ENCODE measurements at regions not wholly inside any gene's neighbourhood (a gene's known extent, or its start where the extent isn't known, plus 50 kb on each side); places are given as distances from the start of the nearest gene placed in this dataset.

GRCh38 chr12:92614001-92614400 lies 88.8 kb upstream of the PLEKHG7 start:
- DNase-seq, result no peak

- no peak for DNase-seq
These were observed 90.2 kb upstream of the PLEKHG7 start for GRCh38 chr12:92612611-92613010.

- peak; percentile 3 for DNase-seq
These were observed 94.4 kb upstream of the PLEKHG7 start for GRCh38 chr12:92608151-92609091.

- DNase-seq, result no peak
These were observed 95.8 kb upstream of the PLEKHG7 start for GRCh38 chr12:92606956-92607355.

- DNase-seq, result no peak
These were observed 97.1 kb upstream of the PLEKHG7 start for GRCh38 chr12:92605621-92606170.

- DNase-seq, result no peak
These were observed 98.0 kb upstream of the PLEKHG7 start for GRCh38 chr12:92604786-92605185.

GRCh38 chr12:92603741-92604432 lies 98.9 kb upstream of the PLEKHG7 start:
- DNase-seq, result no peak

GRCh38 chr12:92602930-92603623 lies 99.7 kb upstream of the PLEKHG7 start:
- DNase-seq, result no peak

GRCh38 chr12:92602476-92602875 lies 100.3 kb upstream of the PLEKHG7 start:
- no peak for DNase-seq

GRCh38 chr12:92601680-92602079 lies 101.1 kb upstream of the PLEKHG7 start:
- no peak for DNase-seq

GRCh38 chr12:92601176-92601575 lies 101.6 kb upstream of the PLEKHG7 start:
- DNase-seq, result no peak

GRCh38 chr12:92600052-92600451 lies 102.7 kb upstream of the PLEKHG7 start:
- no peak for DNase-seq

- no peak for DNase-seq
These were observed 104.8 kb upstream of the PLEKHG7 start for GRCh38 chr12:92597997-92598396.

GRCh38 chr12:92597118-92597517 lies 105.7 kb upstream of the PLEKHG7 start:
- no peak for DNase-seq

- no peak for DNase-seq
These were observed 106.4 kb upstream of the PLEKHG7 start for GRCh38 chr12:92596383-92596782.

GRCh38 chr12:92595663-92596062 lies 107.1 kb upstream of the PLEKHG7 start:
- no peak for DNase-seq

- no peak for DNase-seq
These were observed 108.9 kb upstream of the PLEKHG7 start for GRCh38 chr12:92593734-92594402.

- DNase-seq, result no peak
These were observed 117.6 kb upstream of the PLEKHG7 start for GRCh38 chr12:92585115-92585727.

- DNase-seq, result no peak
These were observed 118.9 kb upstream of the PLEKHG7 start for GRCh38 chr12:92583910-92584309.

- DNase-seq, result no peak
These were observed 119.9 kb upstream of the PLEKHG7 start for GRCh38 chr12:92582893-92583292.

GRCh38 chr12:92582475-92582874 lies 120.3 kb upstream of the PLEKHG7 start:
- DNase-seq, result peak; percentile 28

GRCh38 chr12:92581604-92582003 lies 121.2 kb upstream of the PLEKHG7 start:
- no peak for DNase-seq
